NCI-H2029 (cell line): ENCODE measurements at regions not wholly inside any gene's neighbourhood (a gene's known extent, or its start where the extent isn't known, plus 50 kb on each side); places are given as distances from the start of the nearest gene placed in this dataset.

Source experiments
- DNase-seq: peaks from one replicate; lab custom pipeline; 2025; lab: John Stamatoyannopoulos, UW

- DNase-seq, result no peak
Observed at GRCh38 chr11:92536883-92537282, 312.3 kb downstream of the FAT3 start.

- DNase-seq, result peak; percentile 31
Observed at GRCh38 chr11:92540096-92540495, 315.5 kb downstream of the FAT3 start.

DNA sequence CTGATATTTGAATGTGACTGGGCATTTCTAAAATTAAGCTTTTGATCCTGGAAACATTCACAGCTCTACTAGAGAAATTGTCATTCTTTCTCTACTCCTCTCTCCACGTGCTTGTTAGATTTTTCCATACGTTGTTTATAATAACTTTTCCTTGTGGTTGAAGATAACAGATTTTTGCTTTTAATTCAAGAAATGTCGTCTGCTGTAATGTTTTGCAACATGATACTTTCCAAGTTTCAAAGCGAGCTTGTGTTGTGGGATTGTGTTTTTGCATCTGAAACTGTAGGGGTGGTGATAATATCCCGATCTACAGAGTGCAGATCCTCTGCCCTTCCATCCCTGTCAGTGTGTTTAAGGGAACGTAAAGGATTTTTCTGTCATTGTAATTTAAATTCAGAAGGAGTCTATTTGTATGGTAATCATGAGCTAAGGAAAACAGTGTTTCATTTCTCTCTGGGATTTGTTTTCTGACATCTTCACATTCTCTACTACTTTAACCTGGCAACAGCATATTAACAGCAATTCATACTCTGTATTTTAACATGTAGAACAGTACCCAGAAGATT, 321.4 kb downstream of the FAT3 start:
- no peak for DNase-seq

DNA sequence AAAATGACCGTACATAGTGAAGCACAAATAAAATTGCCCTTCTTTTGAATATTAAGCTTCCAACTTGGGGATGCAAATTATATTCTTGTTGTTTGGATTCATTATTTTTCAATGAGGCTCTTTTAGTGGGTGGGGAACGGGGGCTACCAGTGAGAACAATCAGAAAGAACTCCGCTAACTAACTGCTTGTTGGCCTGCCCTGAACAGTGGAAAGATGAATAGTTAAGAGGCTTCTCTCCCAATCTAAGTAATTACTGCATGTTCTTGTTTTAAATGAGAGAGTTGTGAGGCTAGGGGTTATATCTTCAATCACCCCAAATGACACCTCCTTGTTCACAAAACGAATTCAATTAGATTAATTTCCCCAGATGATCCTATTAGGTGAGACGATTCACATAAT, 322.0 kb downstream of the FAT3 start:
- DNase-seq, result no peak

GRCh38 chr11:92550411-92550810, 325.8 kb downstream of the FAT3 start:
- peak; percentile 74 for DNase-seq

DNA sequence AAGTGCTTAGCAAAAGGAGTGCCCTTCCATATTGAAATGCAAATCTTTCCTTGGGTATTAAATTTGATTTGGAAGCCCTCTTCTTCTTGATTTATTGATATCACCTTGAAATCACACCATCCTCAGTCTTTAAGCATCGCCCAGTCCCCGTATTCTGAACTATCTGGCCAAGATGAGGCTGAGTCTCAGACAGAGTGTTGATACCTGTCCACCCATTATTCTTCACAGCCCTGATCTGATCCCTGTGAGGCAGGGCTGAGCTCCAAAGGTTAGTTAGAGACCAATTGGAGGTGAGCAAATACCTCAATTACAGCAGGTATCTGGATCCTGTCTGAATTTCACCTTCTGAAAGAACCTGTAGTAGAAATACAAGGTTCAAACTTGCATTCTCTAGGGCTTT, 326.3 kb downstream of the FAT3 start:
- no peak for DNase-seq

DNA sequence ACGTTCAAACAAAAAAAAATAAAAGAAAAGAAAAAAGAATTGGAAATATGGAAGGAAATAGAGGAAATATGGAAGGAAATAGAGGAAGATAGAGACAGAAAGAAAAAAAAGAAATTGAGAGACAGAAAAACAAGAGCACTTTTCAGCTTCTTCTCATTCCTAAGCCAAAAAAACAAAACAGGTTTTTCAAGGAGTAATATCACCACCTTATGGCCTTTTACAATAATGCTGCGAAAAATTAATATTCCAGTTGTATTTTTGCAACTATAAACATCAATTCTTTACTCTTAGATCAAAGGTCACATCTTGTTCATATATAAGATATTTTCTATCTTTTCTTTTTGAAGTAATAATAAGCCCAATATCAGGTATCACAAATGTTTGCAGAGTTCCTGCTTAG, 328.3 kb downstream of the FAT3 start:
- no peak for DNase-seq

DNA sequence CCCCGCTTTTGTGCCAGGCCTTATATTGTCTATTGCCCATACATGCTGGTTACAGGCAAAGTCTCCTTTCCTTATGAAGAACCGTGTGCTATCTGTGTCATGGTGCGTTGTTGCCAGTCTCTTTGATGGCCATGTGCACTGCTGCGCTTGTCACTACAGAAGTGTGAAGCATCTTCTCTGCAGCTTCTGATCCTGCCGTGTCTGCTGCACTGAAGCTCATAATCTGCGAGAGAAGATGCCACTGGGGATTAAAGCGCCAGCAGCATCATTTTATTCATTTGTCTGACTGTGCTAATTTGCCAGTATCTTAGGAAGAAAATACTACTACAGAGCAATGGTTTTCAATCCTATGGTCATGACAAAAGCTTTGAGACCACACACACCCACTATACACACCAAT, 330.1 kb downstream of the FAT3 start:
- DNase-seq, result no peak

DNA sequence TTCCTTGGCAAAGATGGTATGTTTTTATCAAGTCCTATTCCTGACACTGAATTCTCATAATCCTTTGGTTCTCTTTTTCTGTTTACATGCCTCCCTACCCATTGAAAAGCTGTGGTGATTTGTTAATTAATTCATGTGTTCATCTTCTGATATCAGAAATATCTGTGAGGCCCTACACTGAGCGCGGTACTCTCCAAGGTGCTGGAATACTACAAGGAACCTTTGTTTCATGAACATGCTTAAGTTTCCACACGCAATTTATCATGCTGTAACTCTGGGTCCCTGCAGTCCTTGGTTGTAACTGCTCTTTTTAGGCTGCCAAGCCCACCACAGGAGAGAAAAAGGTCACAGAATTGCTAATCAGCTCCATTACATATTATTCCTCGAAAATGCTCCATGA, 331.8 kb downstream of the FAT3 start:
- no peak for DNase-seq

DNA sequence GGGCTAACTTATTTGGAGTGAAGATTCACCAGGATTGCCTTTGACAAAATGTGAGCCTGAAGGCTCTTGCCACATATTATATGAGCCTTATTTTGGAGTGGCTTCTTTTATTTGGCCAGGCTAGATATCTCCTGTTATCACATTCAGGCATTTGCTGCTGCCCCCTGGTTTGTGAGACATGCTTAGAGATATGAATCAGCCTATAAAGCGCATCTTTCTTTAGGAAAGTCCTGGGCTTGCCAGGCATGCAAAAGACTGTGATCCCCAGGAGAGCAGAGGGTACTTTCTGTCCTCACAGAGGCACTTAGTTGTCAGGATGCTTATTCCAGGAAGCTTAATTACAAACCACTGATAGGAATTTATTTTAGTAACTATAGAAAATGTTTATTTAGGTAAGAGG, 333.3 kb downstream of the FAT3 start:
- DNase-seq, result no peak

DNA sequence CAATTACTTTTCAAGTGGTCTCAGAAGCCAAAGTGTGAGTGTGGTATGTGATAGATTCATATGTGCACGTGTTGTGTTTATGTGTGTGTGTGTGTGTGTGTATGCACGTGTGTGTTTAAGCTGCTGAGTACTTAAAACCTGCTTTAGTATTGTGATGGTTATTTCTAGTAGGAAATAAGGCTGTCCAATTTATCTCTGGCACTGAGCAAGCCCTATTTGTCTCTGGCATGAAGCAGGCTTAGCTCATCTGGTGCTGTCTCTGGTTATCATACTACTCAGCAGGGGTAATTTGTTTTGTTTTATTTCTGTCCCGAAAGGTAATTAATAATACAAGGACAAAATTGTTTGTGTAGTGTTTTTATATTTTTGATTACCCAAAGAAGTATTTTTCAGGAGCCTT, 333.7 kb downstream of the FAT3 start:
- DNase-seq, result peak; percentile 65

DNA sequence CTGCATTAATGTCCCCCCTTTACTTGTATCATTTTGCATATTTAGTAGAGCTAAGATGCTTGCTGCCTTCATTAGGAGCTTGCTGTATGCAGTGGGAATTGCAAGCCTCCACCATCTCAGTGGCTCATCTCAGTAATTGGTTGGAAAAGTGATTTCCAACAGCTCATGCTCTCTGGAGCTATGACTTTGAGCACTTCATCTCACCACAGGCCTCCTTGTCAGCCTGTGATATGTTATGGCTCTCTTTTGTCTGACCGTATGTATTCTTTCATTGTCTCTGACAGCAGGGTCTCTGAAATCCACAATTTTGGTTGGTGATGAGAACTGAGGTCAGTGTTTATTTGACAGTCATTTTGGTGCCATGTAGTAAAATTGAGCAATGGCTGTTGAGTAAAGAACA, 345.1 kb downstream of the FAT3 start:
- DNase-seq, result no peak

DNA sequence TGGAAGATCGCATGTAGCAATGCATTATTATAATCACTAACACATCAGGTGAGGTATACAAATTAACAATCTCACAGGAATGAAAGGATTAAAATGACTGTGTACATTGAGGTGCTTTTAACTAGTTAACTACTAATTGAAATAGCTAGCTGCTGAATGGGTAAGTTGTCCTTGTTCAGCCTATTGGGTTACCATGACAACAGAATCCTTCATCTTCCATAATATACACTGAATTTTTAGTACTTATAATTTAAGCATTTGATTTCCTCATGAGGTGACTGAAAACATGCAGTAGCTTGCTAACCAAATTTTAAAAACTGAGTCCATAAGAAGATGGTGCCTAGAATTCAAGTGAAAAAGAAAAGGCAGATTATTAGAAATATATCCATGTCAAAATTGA, 347.9 kb downstream of the FAT3 start:
- DNase-seq, result no peak

GRCh38 chr11:92576315-92576714, 351.7 kb downstream of the FAT3 start:
- no peak for DNase-seq

GRCh38 chr11:92580908-92581307, 356.3 kb downstream of the FAT3 start:
- DNase-seq, result no peak

- no peak for DNase-seq
Observed at GRCh38 chr11:92588393-92588792, 363.8 kb downstream of the FAT3 start.

DNA sequence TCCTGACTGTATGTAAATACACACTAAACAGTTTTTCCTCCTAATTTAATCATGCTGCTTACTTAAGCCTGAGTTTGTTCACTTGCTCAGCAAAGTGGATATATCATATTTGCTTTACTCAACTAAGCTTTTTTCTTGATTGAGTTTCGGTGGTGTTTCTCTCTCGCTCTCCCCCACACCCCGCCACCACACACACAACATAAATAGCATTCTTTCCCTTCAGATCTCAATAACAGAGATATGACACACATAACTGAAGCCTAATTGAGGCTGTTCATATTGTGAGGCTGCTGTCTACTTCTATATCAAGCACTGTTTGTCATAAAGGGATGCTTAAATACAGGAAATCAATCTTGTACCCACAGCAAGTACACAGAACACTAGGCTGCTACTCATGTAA, 364.9 kb downstream of the FAT3 start:
- DNase-seq, result no peak

GRCh38 chr11:92591521-92591920, 366.9 kb downstream of the FAT3 start:
- no peak for DNase-seq

DNA sequence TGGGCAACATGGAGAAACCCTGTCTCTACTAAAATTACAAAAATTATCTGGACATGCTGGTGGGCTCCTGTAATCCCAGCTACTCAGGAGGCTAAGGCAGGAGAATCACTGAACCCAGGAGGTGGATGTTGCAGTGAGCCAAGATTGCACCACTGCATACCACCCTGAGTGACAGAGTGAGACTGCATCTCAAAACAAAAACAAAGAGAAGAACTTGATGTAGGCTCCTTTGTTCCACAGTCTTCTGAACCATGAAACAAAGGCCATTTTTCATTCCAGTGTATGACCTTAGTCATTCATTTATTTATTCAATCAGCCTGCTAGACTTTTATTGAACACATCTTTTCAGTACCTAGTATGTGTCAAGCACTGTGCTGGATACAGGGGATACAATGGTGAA, 369.6 kb downstream of the FAT3 start:
- DNase-seq, result no peak

DNA sequence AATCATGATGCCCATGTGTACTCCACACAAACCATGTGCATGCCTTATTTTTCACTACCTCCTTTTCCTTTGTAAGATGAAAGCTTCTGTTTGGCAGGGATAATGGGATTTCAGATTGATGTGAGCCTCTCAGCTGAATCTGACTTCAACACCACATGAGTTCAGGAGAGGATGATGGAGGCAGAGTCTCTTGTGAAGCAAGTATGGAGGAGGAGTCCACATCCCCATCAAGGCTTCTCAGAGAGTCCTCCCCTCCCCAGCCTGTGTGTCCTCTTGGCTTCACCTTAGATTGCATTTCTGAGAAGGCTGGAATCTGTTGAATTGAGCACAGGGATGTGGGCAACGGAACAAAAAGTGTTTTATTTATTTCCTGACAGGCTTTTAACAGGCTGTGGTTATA, 370.4 kb downstream of the FAT3 start:
- DNase-seq, result no peak

- DNase-seq, result no peak
Observed at GRCh38 chr11:92596596-92597317, 372.1 kb downstream of the FAT3 start.

DNA sequence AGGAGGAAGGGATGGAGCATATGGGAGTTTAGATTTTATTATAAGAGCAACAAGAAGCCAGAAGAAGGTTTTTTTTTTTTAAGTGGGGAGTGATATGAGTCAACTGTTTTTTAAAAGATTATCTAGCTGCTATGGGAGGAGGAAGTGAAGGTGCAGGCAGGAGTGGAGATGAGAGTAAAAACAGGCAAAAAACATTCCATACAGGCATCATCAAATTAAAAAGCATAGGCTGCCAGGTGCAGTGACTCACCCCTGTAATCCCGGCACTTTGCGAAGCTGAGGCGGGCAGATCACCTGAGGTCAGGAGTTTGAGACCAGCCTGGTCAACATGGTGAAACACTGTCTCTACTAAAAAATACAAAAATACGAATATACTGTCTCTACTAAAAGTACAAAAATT, 368.4 kb upstream of the MTNR1B start:
- DNase-seq, result no peak

DNA sequence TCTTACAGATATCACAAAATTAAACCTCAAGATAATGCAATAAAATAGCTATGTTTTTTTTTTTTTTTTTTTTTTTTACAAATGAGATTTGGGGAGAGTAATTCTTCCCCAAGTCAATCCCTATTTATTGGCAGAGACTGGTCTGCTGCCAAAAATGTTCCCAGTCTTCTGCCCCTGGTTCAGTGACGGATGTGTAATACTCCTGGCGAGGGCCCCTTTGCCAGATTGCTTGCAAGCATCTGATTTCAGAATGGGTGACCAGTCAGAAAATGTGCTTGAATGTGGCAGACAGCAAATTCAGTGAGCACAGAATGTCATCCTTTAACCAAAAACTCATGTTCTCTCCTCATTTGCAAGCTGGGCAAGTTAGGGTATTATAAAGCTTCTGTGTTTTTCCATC, 363.8 kb upstream of the MTNR1B start:
- DNase-seq, result no peak
